OCI-LY7 (cell line): ENCODE measurements at regions not wholly inside any gene's neighbourhood (a gene's known extent, or its start where the extent isn't known, plus 50 kb on each side); places are given as distances from the start of the nearest gene placed in this dataset.

Source experiments
- BruUV-seq: library from RNA; stranded (reverse); fragments of 400-500 nt; replicated peaks from 2 replicates; lab custom pipeline; 2021; lab: Mats Ljungman, UMichigan
- CTCF ChIA-PET: fragments of 300-600 bp; sonication (Branson Sonifier 250); formaldehyde crosslinking; loops from one replicate; lab custom pipeline; 2022; ENCODE audit warnings: antibody characterized with exemption; ENCODE audit not compliant: unreplicated experiment; lab: Charles Lee
- POLR2A ChIA-PET: fragments of 300-600 bp; sonication (Branson Sonifier 250); formaldehyde crosslinking; loops from one replicate; lab custom pipeline; 2022; ENCODE audit warnings: antibody characterized with exemption; lab: Charles Lee
- DNase-seq: peaks from one replicate; pipeline ENCODE4 v3.0.0-alpha.2; 2015; ENCODE audit warnings: low spot score
- H2AFZ ChIP-seq: fragments of 200-600 bp; sonication (generic), shearing (Covaris generic); 2 replicates; pipeline ENCODE4 v1.6.1; 2014; ENCODE audit warnings: mild to moderate bottlenecking, antibody characterized with exemption, low read length, moderate library complexity
- H3K27ac ChIP-seq: fragments of 200-600 bp; sonication (generic); 2 replicates; pipeline ENCODE4 v1.5.1; 2014; ENCODE audit warnings: mixed run types, low read depth, mild to moderate bottlenecking, moderate library complexity, low read length, inconsistent platforms; ENCODE audit not compliant: poor library complexity, severe bottlenecking
- H3K36me3 ChIP-seq: fragments of 200-600 bp; sonication (generic); 2 replicates; pipeline ENCODE4 v1.6.1; 2014; ENCODE audit warnings: mild to moderate bottlenecking, antibody characterized with exemption, low read length, moderate library complexity, mixed read lengths; ENCODE audit not compliant: insufficient read depth
- H3K4me1 ChIP-seq: fragments of 200-600 bp; sonication (generic); 2 replicates; pipeline ENCODE4 v1.5.1; 2014; ENCODE audit warnings: mild to moderate bottlenecking, low read length; ENCODE audit not compliant: insufficient read depth, poor library complexity, severe bottlenecking
- H3K4me2 ChIP-seq: fragments of 200-600 bp; sonication (generic); 2 replicates; pipeline ENCODE4 v1.6.1; 2014; ENCODE audit warnings: mild to moderate bottlenecking, low read length
- H3K4me3 ChIP-seq: fragments of 200-600 bp; sonication (generic); 2 replicates; pipeline ENCODE4 v1.5.1; 2014; ENCODE audit warnings: mild to moderate bottlenecking, low read depth, low read length; ENCODE audit not compliant: poor library complexity, severe bottlenecking
- H3K79me2 ChIP-seq: fragments of 200-600 bp; sonication (generic); 2 replicates; pipeline ENCODE4 v1.6.1; 2016; ENCODE audit warnings: low read depth, mild to moderate bottlenecking, low read length, moderate library complexity, mixed read lengths; ENCODE audit not compliant: insufficient read depth
- H3K9me2 ChIP-seq: fragments of 200-600 bp; sonication (generic); 2 replicates; pipeline ENCODE4 v1.6.1; 2016; ENCODE audit warnings: mild to moderate bottlenecking, low read length, mixed read lengths; ENCODE audit not compliant: insufficient read depth
- H3K9me3 ChIP-seq: fragments of 200-600 bp; sonication (generic); 2 replicates; pipeline ENCODE4 v1.6.1; 2014; ENCODE audit warnings: mild to moderate bottlenecking, mixed run types, low read length, mixed read lengths
- H4K20me1 ChIP-seq: fragments of 200-600 bp; sonication (generic); 2 replicates; pipeline ENCODE4 v1.6.1; 2014; ENCODE audit warnings: mild to moderate bottlenecking, antibody characterized with exemption, low read length, moderate library complexity, mixed read lengths; ENCODE audit not compliant: insufficient read depth
- CTCF ChIP-seq: fragments of 200-600 bp; sonication (generic); conservative IDR thresholded peaks from 2 replicates; pipeline ENCODE4 v1.5.1; 2014; ENCODE audit warnings: mild to moderate bottlenecking, antibody characterized with exemption, low read length, moderate library complexity, mixed read lengths
- EZH2phosphoT487 ChIP-seq: fragments of 200-600 bp; sonication (generic); IDR thresholded peaks from 2 replicates; pipeline ENCODE4 v1.6.1; 2018; ENCODE audit warnings: low read depth, borderline replicate concordance, mild to moderate bottlenecking, mixed run types, antibody characterized with exemption, low read length, moderate library complexity, mixed read lengths
- intact Hi-C: fragments of 100-400 bp; cut with micrococcal nuclease; formaldehyde crosslinking; loops from one replicate; pipeline ENCODE4 v1.10.0; 2022; ENCODE audit not compliant: unreplicated experiment

DNA sequence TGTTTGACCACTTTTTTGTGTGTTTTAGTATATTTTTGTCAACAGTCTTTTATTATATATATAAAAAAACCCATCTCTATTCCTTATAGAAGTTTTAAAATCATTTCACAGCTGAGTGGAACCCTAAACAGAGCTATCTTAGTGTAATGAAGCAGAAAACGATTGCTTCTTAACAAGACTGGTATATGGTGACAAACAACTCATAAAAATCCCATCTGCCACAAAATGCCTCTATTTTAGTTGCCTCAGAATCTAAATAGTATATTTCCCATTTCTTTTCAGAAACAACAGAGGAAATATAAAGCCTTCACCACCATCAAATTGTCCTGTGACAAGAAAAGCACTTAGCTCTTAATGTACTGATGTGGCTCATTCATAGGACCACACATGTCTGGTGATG lies 322.4 kb downstream of the ATP23 start:
- CTCF ChIA-PET = no interaction called here

GRCh38 chr12:58268069-58268468 lies 326.7 kb downstream of the ATP23 start:
- no peak overlapping the region for H3K4me2 ChIP-seq
- POLR2A ChIA-PET = no interaction called here
- intact Hi-C loops = no loop called here
- no peaks in the 10 kb centered on the region for H3K79me2 ChIP-seq
- no peak for DNase-seq
- BruUV-seq = no TSS peak
- no peak overlapping the region for H3K4me3 ChIP-seq
- no peak overlapping the region for H3K27ac ChIP-seq
- H3K9me2 ChIP-seq = no peaks in the 10 kb centered on the region
- H3K9me3 ChIP-seq = no peaks in the 10 kb centered on the region
- no peaks in the 10 kb centered on the region for H3K4me1 ChIP-seq
- CTCF ChIA-PET = no interaction called here
- no peak overlapping the region for H2AFZ ChIP-seq
- TF ChIP-seq EZH2phosphoT487 (no peak), CTCF (no peak)
- H3K36me3 ChIP-seq = no peaks in the 10 kb centered on the region
- no peaks in the 10 kb centered on the region for H4K20me1 ChIP-seq

More for the DNA sequence above, 322.4 kb downstream of the ATP23 start:
- intact Hi-C loops = no loop called here
- Histone ChIP-seq H3K9me2 (no peaks in the 10 kb centered on the region), H3K36me3 (no peaks in the 10 kb centered on the region), H3K4me3 (no peak overlapping the region), H4K20me1 (no peaks in the 10 kb centered on the region), H3K4me2 (no peak overlapping the region), H3K79me2 (no peaks in the 10 kb centered on the region), H2AFZ (no peak overlapping the region), H3K4me1 (no peaks in the 10 kb centered on the region), H3K27ac (no peak overlapping the region), H3K9me3 (no peaks in the 10 kb centered on the region)
- POLR2A ChIA-PET = no interaction called here
- no peak for DNase-seq
- BruUV-seq = no TSS peak
- TF ChIP-seq EZH2phosphoT487 (no peak), CTCF (no peak)

DNA sequence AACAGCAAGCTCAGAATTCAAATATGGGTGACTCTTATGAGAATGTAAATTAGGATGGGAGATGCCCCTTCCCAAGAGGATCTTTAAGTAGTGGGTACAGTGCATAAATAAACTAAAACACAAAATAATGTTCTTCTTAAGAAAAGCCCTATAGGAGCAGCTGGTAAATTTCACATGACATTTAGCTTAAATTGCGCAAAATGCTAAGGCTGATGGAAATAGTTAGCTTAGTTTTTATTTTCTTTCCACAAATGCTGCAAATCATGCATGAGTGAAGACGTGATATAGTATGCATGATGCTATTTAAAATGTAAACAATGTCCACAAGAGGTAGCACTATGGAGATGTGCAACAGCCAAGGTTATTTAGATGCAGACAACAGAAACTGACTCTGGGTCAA lies 328.1 kb downstream of the ATP23 start:
- no peaks in the 10 kb centered on the region for H4K20me1 ChIP-seq
- CTCF ChIA-PET = no interaction called here
- H3K4me1 ChIP-seq = no peaks in the 10 kb centered on the region
- no peaks in the 10 kb centered on the region for H3K79me2 ChIP-seq
- no peaks in the 10 kb centered on the region for H3K9me3 ChIP-seq
- no peak overlapping the region for H3K4me2 ChIP-seq
- H3K4me3 ChIP-seq = no peak overlapping the region
- no peak overlapping the region for H3K27ac ChIP-seq
- POLR2A ChIA-PET = no interaction called here
- no peaks in the 10 kb centered on the region for H3K36me3 ChIP-seq
- no peak overlapping the region for H2AFZ ChIP-seq
- DNase-seq = no peak
- BruUV-seq = no TSS peak
- no peak for TF ChIP-seq CTCF
- TF ChIP-seq EZH2phosphoT487 = no peak
- intact Hi-C loops = no loop called here
- H3K9me2 ChIP-seq = no peaks in the 10 kb centered on the region
